ENCODE measurements at regions not wholly inside any gene's neighbourhood (a gene's known extent, or its start where the extent isn't known, plus 50 kb on each side); places are given as distances from the start of the nearest gene placed in this dataset.
A peak's percentile ranks its signal among the peaks of the same experiment; 100 is the strongest.

GRCh38 chr1:222015686-222016085 is 273.8 kb upstream of the DUSP10 start:
- peaks cover 1% of the 10 kb centered on the region for H3K4me1 ChIP-seq (ENCODE audit: control insufficient read depth, insufficient read depth, low read length)
- H3K4me3 ChIP-seq (ENCODE audit: low read length): no peak overlapping the region
- DNase-seq: no peak
- no peak overlapping the region for H3K27ac ChIP-seq (ENCODE audit: low read length)
- ATAC-seq: no peak
- no peaks in the 10 kb centered on the region for H3K27me3 ChIP-seq (ENCODE audit: control insufficient read depth, insufficient read depth)
- 89% methylated on average over 3 of the region's 3 CpGs for WGBS
- intact Hi-C loops (cut with DNase I): no loop called here
- H3K9me3 ChIP-seq (ENCODE audit: control insufficient read depth, low read length): no peaks in the 10 kb centered on the region

DNA sequence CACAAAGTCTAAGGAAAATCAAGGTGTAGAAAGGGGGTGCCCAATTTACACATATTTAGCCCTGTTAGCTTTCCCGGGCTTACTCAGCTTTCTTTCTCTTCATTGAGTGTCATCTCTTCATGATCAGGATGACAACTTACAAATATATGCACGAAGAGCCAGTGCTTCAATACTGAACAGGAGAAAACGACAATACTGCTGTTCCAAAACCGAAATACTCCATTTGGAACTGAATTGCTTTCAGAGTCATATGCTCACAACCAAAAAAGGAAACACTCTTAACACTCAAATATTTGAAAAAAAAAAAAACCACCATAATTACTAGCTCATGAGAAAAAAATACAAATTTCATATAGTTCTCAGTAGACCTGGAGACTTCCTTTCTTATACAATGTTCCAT is 272.1 kb upstream of the DUSP10 start:
- ATAC-seq (no peak), DNase-seq (no peak)
- Histone ChIP-seq H3K27me3 (ENCODE audit: control insufficient read depth, insufficient read depth) (no peaks in the 10 kb centered on the region), H3K27ac (ENCODE audit: low read length) (no peak overlapping the region), H3K4me1 (ENCODE audit: control insufficient read depth, insufficient read depth, low read length) (no peaks in the 10 kb centered on the region), H3K4me3 (ENCODE audit: low read length) (no peak overlapping the region), H3K9me3 (ENCODE audit: control insufficient read depth, low read length) (no peaks in the 10 kb centered on the region)
- WGBS: 91% methylated on average over 4 of the region's 4 CpGs
- intact Hi-C loops (cut with DNase I): no loop called here

DNA sequence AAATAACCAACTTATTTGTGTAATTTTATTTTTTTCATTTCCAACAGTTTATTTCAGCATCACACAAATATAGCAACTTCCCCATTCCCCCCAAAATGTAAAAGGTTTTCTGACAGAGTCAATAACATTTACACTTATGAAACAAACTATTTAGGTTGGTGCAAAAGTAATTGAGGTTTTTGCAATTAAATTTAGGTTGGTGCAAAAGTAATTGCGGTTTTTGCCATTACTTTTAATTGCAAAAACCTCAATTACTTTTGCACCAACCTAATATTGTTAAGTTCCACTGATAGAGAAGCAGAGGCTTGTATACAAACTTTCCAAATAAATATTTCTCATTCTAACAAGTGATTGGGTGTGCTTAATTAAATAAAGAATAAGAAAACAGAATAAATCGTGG is 270.9 kb upstream of the DUSP10 start:
- H3K4me1 ChIP-seq (ENCODE audit: control insufficient read depth, insufficient read depth, low read length): no peaks in the 10 kb centered on the region
- no peak overlapping the region for H3K27ac ChIP-seq (ENCODE audit: low read length)
- intact Hi-C loops (cut with DNase I): no loop called here
- H3K9me3 ChIP-seq (ENCODE audit: control insufficient read depth, low read length): no peaks in the 10 kb centered on the region
- 88% methylated on average over 2 of the region's 2 CpGs for WGBS
- no peaks in the 10 kb centered on the region for H3K27me3 ChIP-seq (ENCODE audit: control insufficient read depth, insufficient read depth)
- H3K4me3 ChIP-seq (ENCODE audit: low read length): no peak overlapping the region
- no peak for ATAC-seq
- no peak for DNase-seq

DNA sequence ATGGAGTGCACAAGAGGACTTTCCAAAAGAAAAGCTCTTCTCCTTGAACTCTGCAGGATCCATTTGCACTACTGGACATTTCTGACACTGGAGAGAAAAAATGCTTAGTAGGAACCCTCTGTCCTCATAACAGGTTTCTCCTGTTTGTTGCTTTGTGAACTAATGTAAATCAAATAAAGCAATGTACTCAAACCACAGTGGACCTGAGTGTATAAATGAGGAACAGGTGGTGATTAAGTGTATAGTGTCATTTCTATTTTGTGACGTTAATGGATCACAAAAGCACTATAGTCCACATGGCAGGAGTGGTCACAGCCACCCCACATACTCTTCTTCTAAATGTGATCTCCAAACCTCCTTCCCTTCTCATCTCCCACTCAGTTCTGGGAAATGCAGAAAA is 268.4 kb upstream of the DUSP10 start:
- 91% methylated on average over 1 of the region's 1 CpG for WGBS
- Histone ChIP-seq H3K4me3 (ENCODE audit: low read length) (no peak overlapping the region), H3K4me1 (ENCODE audit: control insufficient read depth, insufficient read depth, low read length) (no peaks in the 10 kb centered on the region), H3K27ac (ENCODE audit: low read length) (no peak overlapping the region), H3K27me3 (ENCODE audit: control insufficient read depth, insufficient read depth) (no peaks in the 10 kb centered on the region), H3K9me3 (ENCODE audit: control insufficient read depth, low read length) (no peaks in the 10 kb centered on the region)
- ATAC-seq (no peak), DNase-seq (no peak)
- intact Hi-C loops (cut with DNase I): no loop called here

GRCh38 chr1:222009105-222009730 is 267.3 kb upstream of the DUSP10 start:
- H3K9me3 ChIP-seq (ENCODE audit: control insufficient read depth, low read length): no peaks in the 10 kb centered on the region
- no peak overlapping the region for H3K4me3 ChIP-seq (ENCODE audit: low read length)
- intact Hi-C loops (cut with DNase I): loop anchor here in 1 of 4 donors (10.0 kb wide), 1 partner anchor 474 kb away; no protein-coding TSS in a partner anchor
- ATAC-seq: peak; percentile 38 to 39
- whole genome bisulfite sequencing: 19% methylated on average over 2 of the region's 2 CpGs
- no peak overlapping the region for H3K27ac ChIP-seq (ENCODE audit: low read length)
- no peaks in the 10 kb centered on the region for H3K4me1 ChIP-seq (ENCODE audit: control insufficient read depth, insufficient read depth, low read length)
- DNase-seq: no peak
- no peaks in the 10 kb centered on the region for H3K27me3 ChIP-seq (ENCODE audit: control insufficient read depth, insufficient read depth)

GRCh38 chr1:222006715-222007114 is 264.8 kb upstream of the DUSP10 start:
- H3K27ac ChIP-seq (ENCODE audit: low read length): no peak overlapping the region
- no peak for DNase-seq
- intact Hi-C loops (cut with DNase I): loop anchor here in 1 of 4 donors (10.0 kb wide), 1 partner anchor 472 kb away; no protein-coding TSS in a partner anchor
- H3K9me3 ChIP-seq (ENCODE audit: control insufficient read depth, low read length): no peaks in the 10 kb centered on the region
- H3K27me3 ChIP-seq (ENCODE audit: control insufficient read depth, insufficient read depth): no peaks in the 10 kb centered on the region
- no peaks in the 10 kb centered on the region for H3K4me1 ChIP-seq (ENCODE audit: control insufficient read depth, insufficient read depth, low read length)
- H3K4me3 ChIP-seq (ENCODE audit: low read length): no peak overlapping the region
- no peak for ATAC-seq

GRCh38 chr1:222004784-222005183 is 262.9 kb upstream of the DUSP10 start:
- Histone ChIP-seq H3K4me3 (ENCODE audit: low read length) (no peak overlapping the region), H3K4me1 (ENCODE audit: control insufficient read depth, insufficient read depth, low read length) (no peaks in the 10 kb centered on the region), H3K9me3 (ENCODE audit: control insufficient read depth, low read length) (no peaks in the 10 kb centered on the region), H3K27ac (ENCODE audit: low read length) (no peak overlapping the region), H3K27me3 (ENCODE audit: control insufficient read depth, insufficient read depth) (no peaks in the 10 kb centered on the region)
- DNase-seq: no peak
- no peak for ATAC-seq
- intact Hi-C loops (cut with DNase I): loop anchor here in 1 of 4 donors (10.0 kb wide), 1 partner anchor 470 kb away; no protein-coding TSS in a partner anchor
- 72% methylated on average over 2 of the region's 2 CpGs for WGBS

- 91% methylated on average over 3 of the region's 3 CpGs for WGBS
- no peak overlapping the region for H3K4me3 ChIP-seq (ENCODE audit: low read length)
- no peaks in the 10 kb centered on the region for H3K9me3 ChIP-seq (ENCODE audit: control insufficient read depth, low read length)
- no peaks in the 10 kb centered on the region for H3K27me3 ChIP-seq (ENCODE audit: control insufficient read depth, insufficient read depth)
- no peak overlapping the region for H3K27ac ChIP-seq (ENCODE audit: low read length)
- DNase-seq (no peak), ATAC-seq (no peak)
- H3K4me1 ChIP-seq (ENCODE audit: control insufficient read depth, insufficient read depth, low read length): no peaks in the 10 kb centered on the region
- intact Hi-C loops (cut with DNase I): loop anchor here in 1 of 4 donors (10.0 kb wide), 1 partner anchor 469 kb away; no protein-coding TSS in a partner anchor
These were observed 262.1 kb upstream of the DUSP10 start for GRCh38 chr1:222004034-222004433.

GRCh38 chr1:222002503-222002902 is 260.6 kb upstream of the DUSP10 start:
- intact Hi-C loops (cut with DNase I): loop anchor here in 1 of 4 donors (10.0 kb wide), 1 partner anchor 468 kb away; no protein-coding TSS in a partner anchor
- Histone ChIP-seq H3K4me1 (ENCODE audit: control insufficient read depth, insufficient read depth, low read length) (no peaks in the 10 kb centered on the region), H3K4me3 (ENCODE audit: low read length) (no peak overlapping the region), H3K9me3 (ENCODE audit: control insufficient read depth, low read length) (no peaks in the 10 kb centered on the region), H3K27me3 (ENCODE audit: control insufficient read depth, insufficient read depth) (no peaks in the 10 kb centered on the region), H3K27ac (ENCODE audit: low read length) (no peak overlapping the region)
- WGBS: 86% methylated on average over 1 of the region's 1 CpG
- ATAC-seq: no peak
- no peak for DNase-seq

- H3K4me3 ChIP-seq (ENCODE audit: low read length): no peak overlapping the region
- no peaks in the 10 kb centered on the region for H3K4me1 ChIP-seq (ENCODE audit: control insufficient read depth, insufficient read depth, low read length)
- intact Hi-C loops (cut with DNase I): loop anchor here in 1 of 4 donors (10.0 kb wide), 1 partner anchor 465 kb away; no protein-coding TSS in a partner anchor
- H3K27me3 ChIP-seq (ENCODE audit: control insufficient read depth, insufficient read depth): no peaks in the 10 kb centered on the region
- no peak for ATAC-seq
- no peaks in the 10 kb centered on the region for H3K9me3 ChIP-seq (ENCODE audit: control insufficient read depth, low read length)
- DNase-seq: no peak
- WGBS: 94% methylated on average over 3 of the region's 3 CpGs
- no peak overlapping the region for H3K27ac ChIP-seq (ENCODE audit: low read length)
These were observed 258.2 kb upstream of the DUSP10 start for GRCh38 chr1:222000131-222000530.

- DNase-seq (no peak), ATAC-seq (no peak)
- H3K4me3 ChIP-seq (ENCODE audit: low read length): no peak overlapping the region
- H3K9me3 ChIP-seq (ENCODE audit: control insufficient read depth, low read length): no peaks in the 10 kb centered on the region
- H3K27me3 ChIP-seq (ENCODE audit: control insufficient read depth, insufficient read depth): no peaks in the 10 kb centered on the region
- no peaks in the 10 kb centered on the region for H3K4me1 ChIP-seq (ENCODE audit: control insufficient read depth, insufficient read depth, low read length)
- H3K27ac ChIP-seq (ENCODE audit: low read length): no peak overlapping the region
- intact Hi-C loops (cut with DNase I): no loop called here
- WGBS: 74% methylated on average over 6 of the region's 6 CpGs
These were observed 256.9 kb upstream of the DUSP10 start for GRCh38 chr1:221998781-221999180.

DNA sequence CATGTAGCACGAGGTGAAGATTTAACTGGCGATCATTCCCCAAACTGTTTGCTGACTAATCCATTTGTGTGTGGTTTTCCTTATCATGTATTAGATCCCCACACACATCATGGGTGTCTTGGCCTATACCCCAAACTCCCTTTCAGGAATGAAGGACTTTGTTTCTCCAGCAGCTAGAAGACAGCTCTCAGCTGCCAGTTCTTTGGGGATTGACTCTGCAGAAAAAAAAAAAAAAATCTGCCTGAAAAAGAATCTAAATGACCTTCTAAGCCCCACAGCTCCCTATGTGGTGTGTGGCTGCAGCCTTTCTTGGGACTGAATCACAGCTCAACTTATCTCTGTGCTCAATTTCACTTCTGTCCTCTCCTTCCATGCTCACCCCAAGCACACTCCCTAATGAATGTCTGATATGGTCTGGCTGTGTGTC is 256.3 kb upstream of the DUSP10 start:
- Histone ChIP-seq H3K27me3 (ENCODE audit: control insufficient read depth, insufficient read depth) (no peaks in the 10 kb centered on the region), H3K4me1 (ENCODE audit: control insufficient read depth, insufficient read depth, low read length) (no peaks in the 10 kb centered on the region), H3K27ac (ENCODE audit: low read length) (no peak overlapping the region), H3K4me3 (ENCODE audit: low read length) (no peak overlapping the region), H3K9me3 (ENCODE audit: control insufficient read depth, low read length) (no peaks in the 10 kb centered on the region)
- 57% methylated on average over 2 of the region's 2 CpGs for WGBS
- ATAC-seq (peak; percentile 31 to 57), DNase-seq (no peak)
- intact Hi-C loops (cut with DNase I): no loop called here
